ENCODE measurements at regions not wholly inside any gene's neighbourhood (a gene's known extent, or its start where the extent isn't known, plus 50 kb on each side); places are given as distances from the start of the nearest gene placed in this dataset.

DNA sequence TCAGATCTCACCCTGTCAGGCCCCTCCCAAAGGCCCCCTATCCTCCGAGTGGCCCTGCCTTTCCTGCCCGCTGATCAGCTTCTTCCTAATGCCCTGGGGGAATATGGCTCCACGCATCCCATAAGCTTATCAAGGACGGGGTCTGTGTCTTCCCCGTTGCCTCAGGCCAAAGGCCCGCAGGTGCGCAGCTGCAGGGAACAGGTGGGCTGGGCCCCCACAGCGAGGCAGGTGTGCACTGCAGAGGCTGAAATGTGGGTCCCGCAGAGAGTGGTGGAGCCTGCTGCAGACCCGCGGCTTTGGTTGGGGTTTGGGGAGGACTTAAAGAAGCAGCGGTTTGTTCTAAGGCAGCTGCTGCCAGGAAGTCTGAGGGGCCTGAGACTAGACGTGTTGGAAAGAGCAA is 220.8 kb upstream of the TCERG1L start:
- TF ChIP-seq, protein P1, sequence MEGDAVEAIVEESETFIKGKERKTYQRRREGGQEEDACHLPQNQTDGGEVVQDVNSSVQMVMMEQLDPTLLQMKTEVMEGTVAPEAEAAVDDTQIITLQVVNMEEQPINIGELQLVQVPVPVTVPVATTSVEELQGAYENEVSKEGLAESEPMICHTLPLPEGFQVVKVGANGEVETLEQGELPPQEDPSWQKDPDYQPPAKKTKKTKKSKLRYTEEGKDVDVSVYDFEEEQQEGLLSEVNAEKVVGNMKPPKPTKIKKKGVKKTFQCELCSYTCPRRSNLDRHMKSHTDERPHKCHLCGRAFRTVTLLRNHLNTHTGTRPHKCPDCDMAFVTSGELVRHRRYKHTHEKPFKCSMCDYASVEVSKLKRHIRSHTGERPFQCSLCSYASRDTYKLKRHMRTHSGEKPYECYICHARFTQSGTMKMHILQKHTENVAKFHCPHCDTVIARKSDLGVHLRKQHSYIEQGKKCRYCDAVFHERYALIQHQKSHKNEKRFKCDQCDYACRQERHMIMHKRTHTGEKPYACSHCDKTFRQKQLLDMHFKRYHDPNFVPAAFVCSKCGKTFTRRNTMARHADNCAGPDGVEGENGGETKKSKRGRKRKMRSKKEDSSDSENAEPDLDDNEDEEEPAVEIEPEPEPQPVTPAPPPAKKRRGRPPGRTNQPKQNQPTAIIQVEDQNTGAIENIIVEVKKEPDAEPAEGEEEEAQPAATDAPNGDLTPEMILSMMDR (IDR thresholded peaks at IDR 0.05; ENCODE audit: extremely low read depth in 1 of 2, insufficient read depth in 1 of 2, low read depth in 1 of 2, low read length in 2 of 2) = no peak
- TF ChIP-seq POLR2A (IDR thresholded peaks at IDR 0.05; ENCODE audit: low read depth, low read length) (no peak), POLR2AphosphoS5 (IDR thresholded peaks at IDR 0.05; ENCODE audit: insufficient read depth, low read depth, low read length) (no peak), EZH2 (IDR thresholded peaks at IDR 0.05; ENCODE audit: borderline replicate concordance, low read depth, low read length, severe bottlenecking) (no peak)
